ENCODE measurements at regions not wholly inside any gene's neighbourhood (a gene's known extent, or its start where the extent isn't known, plus 50 kb on each side); places are given as distances from the start of the nearest gene placed in this dataset.
"Not testable (repeated sequence)": the region's sequence is repeated elsewhere in the genome, so short reads cannot be mapped to it uniquely, and the experiment has no call there.

DNA sequence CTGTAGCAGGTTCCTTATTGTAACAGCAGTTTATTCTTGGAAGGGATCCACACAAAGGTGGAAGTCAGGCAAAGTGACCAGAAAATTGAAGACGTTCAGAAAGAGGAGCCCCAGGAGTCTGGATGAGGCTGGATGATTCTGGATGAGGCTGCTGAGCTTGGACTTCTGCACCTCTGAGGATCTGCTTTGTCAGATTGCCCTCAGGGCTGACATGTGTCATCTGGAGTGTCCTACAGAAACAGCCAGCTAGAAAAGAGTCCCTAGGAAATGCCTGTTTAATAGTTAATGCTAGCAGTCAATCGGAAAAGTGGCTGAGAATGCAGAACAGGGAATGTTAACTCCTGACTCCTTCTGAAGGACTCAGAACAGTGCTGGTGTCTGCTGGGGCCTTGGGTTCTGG lies 236.4 kb downstream of the LRRC70 start:
- no peak overlapping the region for H3K4me3 ChIP-seq (ENCODE audit: low read length)
- no peaks in the 10 kb centered on the region for H4K20me1 ChIP-seq (ENCODE audit: insufficient read depth)
- no peak overlapping the region for H3K9ac ChIP-seq (ENCODE audit: low read length)
- H3K27ac ChIP-seq (ENCODE audit: low read length), result no peak overlapping the region
- no peaks in the 10 kb centered on the region for H3K79me2 ChIP-seq (replicated peaks; ENCODE audit: insufficient read depth, low read length)
- H3K4me2 ChIP-seq (ENCODE audit: low read length), result no peak overlapping the region
- no peaks in the 10 kb centered on the region for H3K9me2 ChIP-seq (ENCODE audit: insufficient read depth, low read length)
- H2AFZ ChIP-seq (ENCODE audit: low read depth, low read length), result no peak overlapping the region
- H3K36me3 ChIP-seq (ENCODE audit: insufficient read depth, low read length), result no peaks in the 10 kb centered on the region
- no peaks in the 10 kb centered on the region for H3K27me3 ChIP-seq (ENCODE audit: insufficient read depth, low read depth, low read length)
- no peaks in the 10 kb centered on the region for H3F3A ChIP-seq (ENCODE audit: insufficient read depth, low read length, poor library complexity, severe bottlenecking)
- TF ChIP-seq SMC3 (conservative IDR thresholded peaks at IDR 0.05; ENCODE audit: poor library complexity), result no peak
- TF ChIP-seq EP300 (conservative IDR thresholded peaks at IDR 0.05; ENCODE audit: poor library complexity, severe bottlenecking), result no peak
- no peak for TF ChIP-seq EZH2 (IDR thresholded peaks at IDR 0.05; ENCODE audit: borderline replicate concordance, insufficient read depth, low read length, poor library complexity, severe bottlenecking)
- no peak for TF ChIP-seq TAF1 (IDR thresholded peaks at IDR 0.05; ENCODE audit: low read depth)
- no peak for TF ChIP-seq POLR2AphosphoS5 (IDR thresholded peaks at IDR 0.05)
- no peak for TF ChIP-seq CTCF (IDR thresholded peaks at IDR 0.05; ENCODE audit: poor library complexity, severe bottlenecking)
- TF ChIP-seq, protein P1, sequence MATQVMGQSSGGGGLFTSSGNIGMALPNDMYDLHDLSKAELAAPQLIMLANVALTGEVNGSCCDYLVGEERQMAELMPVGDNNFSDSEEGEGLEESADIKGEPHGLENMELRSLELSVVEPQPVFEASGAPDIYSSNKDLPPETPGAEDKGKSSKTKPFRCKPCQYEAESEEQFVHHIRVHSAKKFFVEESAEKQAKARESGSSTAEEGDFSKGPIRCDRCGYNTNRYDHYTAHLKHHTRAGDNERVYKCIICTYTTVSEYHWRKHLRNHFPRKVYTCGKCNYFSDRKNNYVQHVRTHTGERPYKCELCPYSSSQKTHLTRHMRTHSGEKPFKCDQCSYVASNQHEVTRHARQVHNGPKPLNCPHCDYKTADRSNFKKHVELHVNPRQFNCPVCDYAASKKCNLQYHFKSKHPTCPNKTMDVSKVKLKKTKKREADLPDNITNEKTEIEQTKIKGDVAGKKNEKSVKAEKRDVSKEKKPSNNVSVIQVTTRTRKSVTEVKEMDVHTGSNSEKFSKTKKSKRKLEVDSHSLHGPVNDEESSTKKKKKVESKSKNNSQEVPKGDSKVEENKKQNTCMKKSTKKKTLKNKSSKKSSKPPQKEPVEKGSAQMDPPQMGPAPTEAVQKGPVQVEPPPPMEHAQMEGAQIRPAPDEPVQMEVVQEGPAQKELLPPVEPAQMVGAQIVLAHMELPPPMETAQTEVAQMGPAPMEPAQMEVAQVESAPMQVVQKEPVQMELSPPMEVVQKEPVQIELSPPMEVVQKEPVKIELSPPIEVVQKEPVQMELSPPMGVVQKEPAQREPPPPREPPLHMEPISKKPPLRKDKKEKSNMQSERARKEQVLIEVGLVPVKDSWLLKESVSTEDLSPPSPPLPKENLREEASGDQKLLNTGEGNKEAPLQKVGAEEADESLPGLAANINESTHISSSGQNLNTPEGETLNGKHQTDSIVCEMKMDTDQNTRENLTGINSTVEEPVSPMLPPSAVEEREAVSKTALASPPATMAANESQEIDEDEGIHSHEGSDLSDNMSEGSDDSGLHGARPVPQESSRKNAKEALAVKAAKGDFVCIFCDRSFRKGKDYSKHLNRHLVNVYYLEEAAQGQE (IDR thresholded peaks at IDR 0.05; ENCODE audit: borderline replicate concordance), result no peak
- no peak for TF ChIP-seq MXI1 (conservative IDR thresholded peaks at IDR 0.05; ENCODE audit: poor library complexity, severe bottlenecking)
- TF ChIP-seq RAD21 (conservative IDR thresholded peaks at IDR 0.05), result no peak
- H3K9me3 ChIP-seq (ENCODE audit: low read length), result no peaks in the 10 kb centered on the region

- TF ChIP-seq EP300 (conservative IDR thresholded peaks at IDR 0.05; ENCODE audit: poor library complexity, severe bottlenecking), result no peak
- TF ChIP-seq MXI1 (conservative IDR thresholded peaks at IDR 0.05; ENCODE audit: poor library complexity, severe bottlenecking), result no peak
- no peak for TF ChIP-seq CTCF (IDR thresholded peaks at IDR 0.05; ENCODE audit: poor library complexity, severe bottlenecking)
- TF ChIP-seq POLR2AphosphoS5 (IDR thresholded peaks at IDR 0.05), result no peak
- TF ChIP-seq RAD21 (conservative IDR thresholded peaks at IDR 0.05), result no peak
- TF ChIP-seq SMC3 (conservative IDR thresholded peaks at IDR 0.05; ENCODE audit: poor library complexity), result no peak
- TF ChIP-seq, protein P1 (IDR thresholded peaks at IDR 0.05; ENCODE audit: borderline replicate concordance), result no peak
- TF ChIP-seq EZH2 (IDR thresholded peaks at IDR 0.05; ENCODE audit: borderline replicate concordance, insufficient read depth, low read length, poor library complexity, severe bottlenecking), result no peak
- Histone ChIP-seq H3K9ac (ENCODE audit: low read length) (no peak overlapping the region), H3F3A (ENCODE audit: insufficient read depth, low read length, poor library complexity, severe bottlenecking) (no peaks in the 10 kb centered on the region), H2AFZ (ENCODE audit: low read depth, low read length) (no peak overlapping the region), H3K27ac (ENCODE audit: low read length) (no peak overlapping the region), H3K79me2 (replicated peaks; ENCODE audit: insufficient read depth, low read length) (no peaks in the 10 kb centered on the region), H3K4me2 (ENCODE audit: low read length) (no peak overlapping the region), H3K4me3 (ENCODE audit: low read length) (no peak overlapping the region), H3K36me3 (ENCODE audit: insufficient read depth, low read length) (no peaks in the 10 kb centered on the region), H3K9me2 (ENCODE audit: insufficient read depth, low read length) (no peaks in the 10 kb centered on the region), H3K9me3 (ENCODE audit: low read length) (no peaks in the 10 kb centered on the region), H3K27me3 (ENCODE audit: insufficient read depth, low read depth, low read length) (no peaks in the 10 kb centered on the region), H4K20me1 (ENCODE audit: insufficient read depth) (no peaks in the 10 kb centered on the region)
These were observed 234.1 kb downstream of the LRRC70 start for GRCh38 chr5:62812621-62813255.

- not testable (repeated sequence) for H2AFZ ChIP-seq (ENCODE audit: low read depth, low read length); H3K4me3 ChIP-seq (ENCODE audit: low read length); H3K4me2 ChIP-seq (ENCODE audit: low read length); H3K9me3 ChIP-seq (ENCODE audit: low read length); H3K27ac ChIP-seq (ENCODE audit: low read length); H3K79me2 ChIP-seq (replicated peaks; ENCODE audit: insufficient read depth, low read length); H3K27me3 ChIP-seq (ENCODE audit: insufficient read depth, low read depth, low read length); H3K9ac ChIP-seq (ENCODE audit: low read length); H3F3A ChIP-seq (ENCODE audit: insufficient read depth, low read length, poor library complexity, severe bottlenecking); H3K36me3 ChIP-seq (ENCODE audit: insufficient read depth, low read length); H4K20me1 ChIP-seq (ENCODE audit: insufficient read depth); H3K9me2 ChIP-seq (ENCODE audit: insufficient read depth, low read length)
These were observed 226.2 kb downstream of the LRRC70 start for GRCh38 chr5:62804819-62805218.
